ENCODE measurements at regions not wholly inside any gene's neighbourhood (a gene's known extent, or its start where the extent isn't known, plus 50 kb on each side); places are given as distances from the start of the nearest gene placed in this dataset.
"Not testable (repeated sequence)": the region's sequence is repeated elsewhere in the genome, so short reads cannot be mapped to it uniquely, and the experiment has no call there.

DNA sequence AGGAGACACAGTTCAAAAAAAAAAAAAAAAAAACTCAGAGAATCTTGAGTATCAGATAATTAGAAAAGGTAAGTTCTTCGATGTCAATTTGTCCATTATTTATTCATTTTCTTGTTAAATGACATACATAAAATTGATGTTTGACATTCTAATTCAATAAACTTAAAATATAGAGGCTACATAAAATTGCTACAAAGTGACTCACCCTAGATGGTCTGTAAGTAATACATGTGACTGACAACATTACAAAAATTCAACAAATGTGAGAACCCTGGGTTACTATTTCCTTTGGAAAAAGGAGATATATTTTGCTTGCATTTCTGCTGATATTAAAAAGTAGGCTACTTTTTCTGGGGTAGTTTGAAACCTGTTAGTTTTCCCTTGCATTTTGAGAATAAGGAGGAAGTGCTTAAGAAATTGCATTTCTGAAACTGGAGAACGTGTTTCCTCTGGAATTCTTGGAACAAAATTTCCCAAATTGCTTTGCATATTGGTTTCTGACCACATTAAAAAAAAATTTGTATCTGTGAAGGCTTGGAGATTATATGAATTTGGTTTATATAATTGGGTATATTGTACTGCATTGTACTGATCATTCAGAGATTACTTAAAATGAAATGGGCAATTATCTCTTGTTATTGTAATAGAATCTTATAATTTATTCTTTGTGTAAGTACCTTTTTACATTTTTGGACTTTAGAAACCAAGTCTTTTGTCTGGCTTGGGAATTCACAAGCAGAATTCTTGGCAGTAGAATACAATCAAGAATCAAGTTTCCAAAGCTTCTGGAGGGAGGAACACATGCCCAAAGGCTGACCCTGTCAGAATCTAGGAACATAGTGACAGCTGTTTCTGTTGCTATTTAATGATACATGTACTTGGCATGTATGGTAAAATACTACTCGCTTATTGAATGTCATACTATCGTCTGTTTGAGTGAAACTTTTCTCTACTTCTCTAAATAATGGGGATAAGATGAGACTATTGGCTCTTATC is 106.1 kb downstream of the DSEL start:
- Mint-ChIP-seq H3K36me3 (ENCODE audit: insufficient read depth in 2 of 2) (no peaks in the 10 kb centered on the region), H3K4me3 (no peak overlapping the region), H3K27me3 (ENCODE audit: low read depth) (no peaks in the 10 kb centered on the region), H3K27ac (no peak overlapping the region), H3K9me3 (no peaks in the 10 kb centered on the region), H3K4me1 (ENCODE audit: low read depth) (no peaks in the 10 kb centered on the region)
- ATAC-seq (replicated peaks in 1 of 2) (no peak), DNase-seq (no peak)

DNA sequence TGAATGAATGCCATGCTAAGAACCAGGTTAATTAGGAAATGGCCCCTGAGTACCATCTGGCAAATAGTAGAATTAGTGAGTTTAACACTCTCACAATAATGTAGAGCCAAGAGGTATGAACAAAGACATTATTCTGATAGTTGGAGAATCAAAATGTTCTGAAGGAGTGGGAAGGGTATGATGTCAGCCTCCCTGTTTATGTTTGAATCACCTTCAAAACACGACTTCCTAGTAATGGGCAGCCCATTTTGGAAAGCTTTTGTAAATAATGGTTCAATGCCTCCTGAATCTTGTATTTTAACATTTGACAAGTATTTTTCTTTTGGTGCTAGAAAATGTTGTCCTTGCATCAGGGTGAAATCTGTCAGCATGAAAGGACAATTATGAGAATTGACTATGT is 108.3 kb downstream of the DSEL start:
- DNase-seq (no peak), ATAC-seq (replicated peaks in 1 of 2) (no peak)
- Mint-ChIP-seq H3K36me3 (ENCODE audit: insufficient read depth in 2 of 2) (no peaks in the 10 kb centered on the region), H3K27ac (no peak overlapping the region), H3K9me3 (peaks cover 0 to 3% of the 10 kb centered on the region in 2 donors), H3K4me3 (no peak overlapping the region), H3K4me1 (ENCODE audit: low read depth) (no peaks in the 10 kb centered on the region), H3K27me3 (ENCODE audit: low read depth) (no peaks in the 10 kb centered on the region)

DNA sequence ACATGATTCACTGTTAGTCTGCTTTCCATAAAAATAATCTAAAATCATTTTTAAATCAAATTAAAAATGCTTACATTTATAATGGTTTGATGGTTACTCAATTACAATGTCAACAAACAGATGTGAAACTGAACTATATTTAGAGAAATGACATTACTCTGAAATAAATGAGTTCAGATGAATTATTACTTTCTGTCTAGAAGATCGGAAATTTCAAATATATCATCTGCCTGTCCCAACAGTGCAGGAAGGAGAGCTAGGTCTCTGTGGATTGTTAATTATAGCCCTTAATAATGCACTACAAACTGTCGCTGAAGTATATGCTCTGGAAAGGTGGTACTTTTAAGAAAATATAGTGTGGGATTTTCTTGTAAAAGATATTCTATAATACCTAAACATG is 109.8 kb downstream of the DSEL start:
- H3K4me1 Mint-ChIP-seq (ENCODE audit: low read depth) = no peaks in the 10 kb centered on the region
- no peaks in the 10 kb centered on the region for H3K27me3 Mint-ChIP-seq (ENCODE audit: low read depth)
- DNase-seq (no peak), ATAC-seq (replicated peaks in 1 of 2) (no peak)
- no peak overlapping the region for H3K27ac Mint-ChIP-seq
- H3K9me3 Mint-ChIP-seq = peaks cover 0 to 3% of the 10 kb centered on the region in 2 donors
- no peak overlapping the region for H3K4me3 Mint-ChIP-seq
- no peaks in the 10 kb centered on the region for H3K36me3 Mint-ChIP-seq (ENCODE audit: insufficient read depth in 2 of 2)

DNA sequence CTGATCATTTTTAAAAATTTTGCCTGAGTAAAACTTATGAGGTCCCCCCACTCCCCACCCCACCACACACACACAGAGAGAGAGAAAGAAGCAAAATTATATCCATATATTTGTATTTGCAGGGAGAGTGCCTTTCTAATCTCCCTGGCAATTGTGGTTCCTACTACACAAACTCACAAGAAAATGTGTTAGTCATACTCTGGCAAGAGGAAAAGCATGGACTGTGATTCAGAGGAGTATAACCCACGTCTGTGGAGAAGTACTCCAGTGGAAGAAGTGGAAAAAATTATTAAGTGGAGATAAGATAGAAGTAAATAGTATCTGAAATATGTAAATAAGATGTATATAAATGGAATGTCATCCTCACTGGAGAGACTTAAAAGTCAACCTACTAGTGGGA is 114.0 kb downstream of the DSEL start:
- no peaks in the 10 kb centered on the region for H3K36me3 Mint-ChIP-seq (ENCODE audit: insufficient read depth in 2 of 2)
- no peak overlapping the region for H3K27ac Mint-ChIP-seq
- peaks cover 0 to 3% of the 10 kb centered on the region in 2 donors for H3K9me3 Mint-ChIP-seq
- DNase-seq (no peak), ATAC-seq (replicated peaks in 1 of 2) (no peak)
- no peaks in the 10 kb centered on the region for H3K27me3 Mint-ChIP-seq (ENCODE audit: low read depth)
- H3K4me3 Mint-ChIP-seq = no peak overlapping the region
- H3K4me1 Mint-ChIP-seq (ENCODE audit: low read depth) = no peaks in the 10 kb centered on the region

DNA sequence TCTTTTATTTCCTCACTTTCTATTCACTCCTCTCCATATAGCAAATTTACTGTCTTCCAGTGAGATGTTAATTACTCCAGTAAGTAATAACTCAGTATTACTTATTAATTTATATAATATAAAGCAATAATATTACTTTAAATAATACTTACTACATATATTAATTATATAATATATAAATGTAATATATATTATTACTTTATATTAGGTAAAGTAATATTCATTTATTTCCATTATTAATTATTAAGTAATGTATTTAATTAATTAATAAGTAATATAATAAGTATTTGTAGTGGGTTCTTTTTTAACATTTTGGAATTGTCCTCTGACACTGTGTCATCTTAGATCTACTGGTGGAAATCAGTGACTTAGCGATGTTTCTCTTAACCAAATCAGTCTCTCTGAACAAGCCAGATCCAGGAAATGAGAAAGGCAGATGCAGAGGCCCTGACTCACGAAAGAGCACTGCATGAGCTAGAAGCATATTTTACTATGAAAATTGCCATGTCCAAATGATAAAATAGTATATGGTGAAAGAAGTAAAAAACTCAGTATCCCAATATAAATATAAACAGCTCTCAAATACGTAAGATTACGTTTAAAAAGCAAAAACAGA is 115.9 kb downstream of the DSEL start:
- Mint-ChIP-seq H3K36me3 (ENCODE audit: insufficient read depth in 2 of 2) (peaks cover 2% of the 10 kb centered on the region in 2 donors), H3K4me3 (no peak overlapping the region), H3K9me3 (peaks cover 6 to 10% of the 10 kb centered on the region in 2 donors), H3K27me3 (ENCODE audit: low read depth) (no peaks in the 10 kb centered on the region), H3K27ac (no peak overlapping the region), H3K4me1 (ENCODE audit: low read depth) (no peaks in the 10 kb centered on the region)
- ATAC-seq (replicated peaks in 1 of 2) (no peak), DNase-seq (no peak)

DNA sequence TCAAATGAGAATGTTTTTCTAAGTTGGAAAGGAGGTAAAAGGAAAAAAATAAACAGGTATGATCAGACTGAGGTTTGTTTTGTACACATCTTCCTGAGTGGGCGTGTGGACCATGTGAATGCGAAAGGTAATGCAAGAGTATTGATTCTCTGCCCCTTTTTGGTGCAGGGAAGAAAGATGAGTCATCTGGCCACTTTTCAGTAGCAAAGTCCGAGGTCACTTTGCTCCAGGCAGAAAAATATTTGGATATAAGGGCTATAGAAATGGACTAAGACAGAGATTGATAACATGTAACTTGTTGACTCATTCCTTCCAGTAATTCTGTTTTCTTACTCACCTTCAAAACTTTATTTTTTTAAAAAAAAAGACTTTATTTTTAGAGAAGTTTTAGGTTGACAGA is 130.5 kb downstream of the DSEL start:
- no peaks in the 10 kb centered on the region for H3K4me1 Mint-ChIP-seq (ENCODE audit: low read depth)
- DNase-seq (no peak), ATAC-seq (replicated peaks in 1 of 2) (peak in 1 of 2 donors; percentile 19)
- no peaks in the 10 kb centered on the region for H3K36me3 Mint-ChIP-seq (ENCODE audit: insufficient read depth in 2 of 2)
- H3K27me3 Mint-ChIP-seq (ENCODE audit: low read depth) = no peaks in the 10 kb centered on the region
- H3K9me3 Mint-ChIP-seq = no peaks in the 10 kb centered on the region
- no peak overlapping the region for H3K4me3 Mint-ChIP-seq
- H3K27ac Mint-ChIP-seq = no peak overlapping the region

DNA sequence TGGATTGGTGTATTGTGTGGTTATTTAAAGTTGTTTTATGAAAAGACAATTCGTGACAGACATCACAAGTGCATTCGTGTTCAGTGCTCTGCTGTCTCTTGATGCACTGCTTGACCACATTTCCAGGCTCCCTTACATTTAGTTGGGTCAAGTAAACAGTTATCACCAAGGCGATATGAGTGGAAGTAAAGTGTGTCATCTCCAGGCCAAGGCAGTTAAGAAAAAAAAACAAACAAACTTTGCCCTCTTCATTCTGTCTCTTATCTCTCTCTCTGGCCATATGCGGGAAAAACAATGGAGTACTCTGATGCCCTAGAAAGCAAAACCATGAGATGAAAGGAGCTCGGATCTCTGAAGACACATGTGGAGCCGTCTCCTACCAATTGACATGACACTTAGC is 131.1 kb downstream of the DSEL start:
- ATAC-seq (replicated peaks in 1 of 2) = no peak
- Mint-ChIP-seq H3K9me3 (no peaks in the 10 kb centered on the region), H3K4me3 (no peak overlapping the region), H3K27me3 (ENCODE audit: low read depth) (no peaks in the 10 kb centered on the region), H3K36me3 (ENCODE audit: insufficient read depth in 2 of 2) (no peaks in the 10 kb centered on the region), H3K27ac (no peak overlapping the region), H3K4me1 (ENCODE audit: low read depth) (no peaks in the 10 kb centered on the region)
- DNase-seq = no peak

DNA sequence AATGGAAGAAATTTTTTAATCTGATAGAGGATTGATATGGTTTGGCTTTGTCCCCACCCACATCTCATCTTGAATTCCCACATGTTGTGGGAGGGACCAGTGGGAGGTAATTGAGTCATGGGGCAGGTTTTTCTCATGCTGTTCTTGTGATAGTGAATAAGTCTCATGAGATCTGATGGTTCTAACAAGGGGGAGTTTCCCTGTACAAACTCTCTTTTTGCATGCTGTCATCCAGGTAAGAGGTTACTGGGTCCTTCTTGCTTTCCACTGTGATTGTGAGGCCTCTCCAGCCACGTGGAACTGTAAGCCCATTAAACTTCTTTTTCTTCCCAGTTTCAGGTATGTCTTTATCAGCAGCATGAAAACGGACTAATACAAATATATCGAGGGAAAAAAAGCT is 132.5 kb downstream of the DSEL start:
- H3K27ac Mint-ChIP-seq; H3K4me1 Mint-ChIP-seq (ENCODE audit: low read depth); ATAC-seq (replicated peaks in 1 of 2); H3K27me3 Mint-ChIP-seq (ENCODE audit: low read depth); H3K4me3 Mint-ChIP-seq; H3K9me3 Mint-ChIP-seq; DNase-seq; H3K36me3 Mint-ChIP-seq (ENCODE audit: insufficient read depth in 2 of 2): not testable (repeated sequence)

DNA sequence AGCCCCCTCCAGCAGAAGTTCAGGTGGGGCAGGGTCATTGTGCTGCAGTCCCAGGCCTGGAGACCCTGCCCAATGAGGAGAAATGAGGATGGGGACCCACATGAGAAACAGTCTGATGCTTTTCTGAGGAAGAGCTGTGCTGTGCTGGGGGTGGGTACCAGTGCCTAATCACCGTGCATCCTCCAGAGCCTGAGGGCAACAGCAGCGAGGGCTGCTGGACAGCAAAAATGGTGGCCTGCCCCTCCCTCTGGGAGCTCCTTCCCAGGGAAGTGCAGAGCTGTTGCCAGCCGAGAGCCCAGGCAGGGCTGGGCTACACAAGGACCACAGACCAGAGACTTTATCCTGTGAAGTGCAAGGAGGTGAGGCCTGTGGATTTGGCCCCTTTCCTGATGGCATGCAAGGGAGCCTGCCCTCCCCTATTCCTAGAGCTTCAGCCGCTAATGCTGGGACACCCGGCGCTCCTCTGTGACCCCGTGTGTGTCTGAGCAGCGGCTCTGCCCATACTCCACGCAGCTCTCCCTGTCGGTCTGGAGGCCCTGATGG is 134.8 kb downstream of the DSEL start:
- H3K27me3 Mint-ChIP-seq (ENCODE audit: low read depth) = no peaks in the 10 kb centered on the region

DNA sequence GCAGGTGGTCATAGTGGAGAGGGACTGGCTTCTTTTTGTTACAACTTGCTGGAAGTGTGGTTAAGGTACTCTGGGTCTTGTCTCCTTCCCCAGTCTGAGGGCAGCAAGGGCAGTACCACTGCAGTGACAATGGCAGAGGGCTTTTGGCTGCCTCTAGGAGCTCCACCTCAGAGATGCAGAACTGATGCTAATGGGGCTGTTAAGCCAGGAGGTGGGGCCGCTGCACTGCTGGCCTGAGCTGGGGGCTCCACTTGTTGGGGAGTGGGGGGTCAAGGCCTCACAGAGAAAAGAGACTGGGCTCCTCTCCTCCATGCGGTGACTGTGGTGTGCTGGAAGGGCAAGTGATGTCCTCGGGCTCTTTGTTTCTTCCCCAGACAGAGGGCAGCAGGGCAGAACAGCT is 135.7 kb downstream of the DSEL start:
- Mint-ChIP-seq H3K27me3 (ENCODE audit: low read depth) (no peaks in the 10 kb centered on the region), H3K36me3 (ENCODE audit: insufficient read depth in 2 of 2) (no peaks in the 10 kb centered on the region), H3K4me3 (no peak overlapping the region), H3K27ac (no peak overlapping the region), H3K4me1 (ENCODE audit: low read depth) (no peaks in the 10 kb centered on the region), H3K9me3 (no peaks in the 10 kb centered on the region)
- DNase-seq (no peak), ATAC-seq (replicated peaks in 1 of 2) (no peak)

More for the DNA sequence above, 134.8 kb downstream of the DSEL start:
- Mint-ChIP-seq H3K4me1 (ENCODE audit: low read depth) (no peaks in the 10 kb centered on the region), H3K4me3 (no peak overlapping the region), H3K27ac (no peak overlapping the region), H3K9me3 (no peaks in the 10 kb centered on the region), H3K36me3 (ENCODE audit: insufficient read depth in 2 of 2) (no peaks in the 10 kb centered on the region)
- no peak for ATAC-seq (replicated peaks in 1 of 2)
- no peak for DNase-seq

DNA sequence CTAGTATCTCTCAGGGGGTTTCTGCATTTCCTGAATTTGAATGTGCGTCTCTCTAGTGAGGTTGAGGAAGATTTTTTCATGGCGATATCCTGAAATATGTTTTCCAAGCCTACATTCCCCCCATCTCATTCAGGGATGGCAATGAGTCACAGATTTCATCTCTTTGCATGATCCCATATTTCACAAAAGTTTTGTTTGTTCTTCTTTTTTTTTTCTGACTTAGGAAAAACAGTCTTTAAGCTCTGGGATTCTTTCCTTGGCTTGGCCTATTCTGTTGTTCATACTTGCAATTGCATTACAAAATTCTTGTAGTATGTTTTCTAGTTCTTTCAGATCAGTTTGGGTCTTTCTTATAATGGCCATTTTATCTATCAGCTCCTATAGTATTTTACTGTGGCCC is 136.5 kb downstream of the DSEL start:
- H3K36me3 Mint-ChIP-seq (ENCODE audit: insufficient read depth in 2 of 2) = no peaks in the 10 kb centered on the region
- H3K9me3 Mint-ChIP-seq = no peaks in the 10 kb centered on the region
- no peaks in the 10 kb centered on the region for H3K27me3 Mint-ChIP-seq (ENCODE audit: low read depth)
- H3K27ac Mint-ChIP-seq = no peak overlapping the region
- ATAC-seq (replicated peaks in 1 of 2) (no peak), DNase-seq (no peak)
- H3K4me1 Mint-ChIP-seq (ENCODE audit: low read depth) = no peaks in the 10 kb centered on the region
- H3K4me3 Mint-ChIP-seq = no peak overlapping the region

DNA sequence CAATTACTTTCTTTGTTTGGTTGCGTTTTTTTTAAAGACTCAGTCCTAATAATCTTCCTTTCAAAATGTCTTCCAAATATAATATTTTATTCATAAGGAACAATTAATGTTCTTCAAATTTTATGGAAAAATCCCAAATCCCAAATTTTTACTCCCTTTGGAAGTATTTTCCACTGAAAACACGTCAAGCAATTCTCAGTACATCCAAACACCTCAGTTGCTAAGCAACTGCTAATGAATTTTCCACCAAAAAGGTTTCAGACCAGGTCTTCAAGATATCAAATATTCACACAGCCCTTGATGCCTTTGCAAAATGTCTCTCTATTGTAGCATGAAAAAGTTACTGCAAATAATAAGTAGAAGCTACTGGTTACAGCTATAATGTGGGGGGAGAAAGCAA is 140.1 kb downstream of the DSEL start:
- Mint-ChIP-seq H3K27me3 (ENCODE audit: low read depth) (no peaks in the 10 kb centered on the region), H3K36me3 (ENCODE audit: insufficient read depth in 2 of 2) (no peaks in the 10 kb centered on the region), H3K27ac (no peak overlapping the region), H3K9me3 (no peaks in the 10 kb centered on the region), H3K4me3 (no peak overlapping the region), H3K4me1 (ENCODE audit: low read depth) (no peaks in the 10 kb centered on the region)
- ATAC-seq (replicated peaks in 1 of 2) (no peak), DNase-seq (no peak)

DNA sequence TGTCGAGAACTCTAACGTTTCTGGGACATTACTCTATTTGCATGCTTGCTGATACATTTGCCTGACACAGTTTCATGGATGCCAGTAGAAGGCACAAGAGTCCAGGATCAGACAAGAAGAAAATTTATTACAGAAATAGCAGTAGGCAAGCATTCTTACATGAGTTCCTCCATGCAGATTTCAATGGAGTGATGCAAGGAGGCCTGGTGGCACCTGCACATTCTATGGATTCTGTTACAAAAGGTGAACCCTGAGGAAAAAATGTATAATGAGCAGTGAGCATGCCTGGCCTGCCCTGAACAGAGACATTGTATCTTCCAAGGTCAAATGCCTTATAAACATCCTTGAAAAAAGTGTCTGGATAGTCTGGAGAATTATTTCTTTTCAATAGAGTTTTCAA is 142.9 kb downstream of the DSEL start:
- DNase-seq (no peak), ATAC-seq (replicated peaks in 1 of 2) (no peak)
- Mint-ChIP-seq H3K36me3 (ENCODE audit: insufficient read depth in 2 of 2) (no peaks in the 10 kb centered on the region), H3K9me3 (no peaks in the 10 kb centered on the region), H3K27ac (no peak overlapping the region), H3K4me1 (ENCODE audit: low read depth) (no peaks in the 10 kb centered on the region), H3K4me3 (no peak overlapping the region), H3K27me3 (ENCODE audit: low read depth) (no peaks in the 10 kb centered on the region)
